ENCODE measurements at regions not wholly inside any gene's neighbourhood (a gene's known extent, or its start where the extent isn't known, plus 50 kb on each side); places are given as distances from the start of the nearest gene placed in this dataset.
A peak's percentile ranks its signal among the peaks of the same experiment; 100 is the strongest.

- no peak overlapping the region for H3K27ac Mint-ChIP-seq (ENCODE audit: low read depth, unreplicated experiment)
- peaks cover 18% of the 10 kb centered on the region for H3K4me1 Mint-ChIP-seq (ENCODE audit: insufficient read depth, unreplicated experiment)
- no TSS peak for BruUV-seq (replicated peaks)
- no peak overlapping the region for H3K4me3 Mint-ChIP-seq (ENCODE audit: unreplicated experiment)
- DNase-seq (ENCODE audit: unreplicated experiment), result no peak
- no peaks in the 10 kb centered on the region for H3K9me3 Mint-ChIP-seq (ENCODE audit: unreplicated experiment)
- TF ChIP-seq CTCF (IDR thresholded peaks at IDR 0.05; ENCODE audit: unreplicated experiment), result no peak
- H3K36me3 Mint-ChIP-seq (ENCODE audit: insufficient read depth, unreplicated experiment), result no peaks in the 10 kb centered on the region
- CTCF ChIA-PET, result interaction anchor here (0.7 kb wide), 1 partner anchor 14 kb away, joined by 3 read pairs; no protein-coding TSS in a partner anchor
- POLR2A ChIA-PET, result interaction anchor here (1.2 kb wide), 1 partner anchor 19 kb away, joined by 3 read pairs; no protein-coding TSS in a partner anchor
- H3K27me3 Mint-ChIP-seq (ENCODE audit: insufficient read depth, unreplicated experiment), result no peaks in the 10 kb centered on the region
- intact Hi-C loops (cut with micrococcal nuclease), result loop anchor here (10.0 kb wide), 1 partner anchor 198 kb away; no protein-coding TSS in a partner anchor
Measured at GRCh38 chr4:23332313-23332712, 557.5 kb downstream of the PPARGC1A start.

- Mint-ChIP-seq H3K27me3 (ENCODE audit: insufficient read depth, unreplicated experiment) (no peaks in the 10 kb centered on the region), H3K36me3 (ENCODE audit: insufficient read depth, unreplicated experiment) (no peaks in the 10 kb centered on the region), H3K27ac (ENCODE audit: low read depth, unreplicated experiment) (no peak overlapping the region), H3K9me3 (ENCODE audit: unreplicated experiment) (no peaks in the 10 kb centered on the region), H3K4me1 (ENCODE audit: insufficient read depth, unreplicated experiment) (peaks cover 17% of the 10 kb centered on the region), H3K4me3 (ENCODE audit: unreplicated experiment) (no peak overlapping the region)
- no peak for DNase-seq (ENCODE audit: unreplicated experiment)
- POLR2A ChIA-PET, result no interaction called here
- CTCF ChIA-PET, result no interaction called here
- intact Hi-C loops (cut with micrococcal nuclease), result no loop called here
- BruUV-seq (replicated peaks), result no TSS peak
- no peak for TF ChIP-seq CTCF (IDR thresholded peaks at IDR 0.05; ENCODE audit: unreplicated experiment)
Measured at GRCh38 chr4:23327120-23327519, 562.7 kb downstream of the PPARGC1A start.

DNA sequence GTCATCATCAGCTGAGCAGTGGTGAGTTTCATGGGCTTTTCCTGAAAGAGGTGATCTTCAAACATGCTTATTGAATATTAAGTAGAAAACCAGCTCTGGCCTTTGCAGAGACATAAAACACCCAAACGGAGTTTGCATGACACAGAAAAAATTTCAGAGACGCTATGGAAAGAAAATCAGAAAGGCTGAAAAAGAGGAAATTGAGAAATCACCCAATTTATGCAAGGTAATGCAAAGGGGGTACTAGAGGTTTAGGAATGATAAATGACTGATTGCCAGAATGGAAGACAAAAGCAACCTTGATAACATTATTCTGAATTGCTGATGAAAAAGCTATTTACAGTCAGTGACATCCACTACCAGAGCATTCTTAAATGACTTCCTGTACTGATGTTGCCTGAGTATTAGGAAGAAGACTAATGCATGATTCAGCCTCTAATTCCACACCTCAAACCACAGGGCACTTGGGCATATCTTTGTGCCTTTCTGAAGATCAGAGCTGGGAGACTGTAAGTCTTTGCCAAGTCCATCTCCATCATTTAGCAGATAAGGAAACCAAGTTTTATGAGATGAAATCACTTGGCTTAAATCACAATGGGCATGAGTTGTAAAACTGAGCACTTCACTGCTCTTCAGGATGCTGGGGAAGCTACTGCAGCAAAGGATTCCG lies 565.7 kb downstream of the PPARGC1A start:
- Mint-ChIP-seq H3K4me1 (ENCODE audit: insufficient read depth, unreplicated experiment) (peaks cover 17% of the 10 kb centered on the region), H3K36me3 (ENCODE audit: insufficient read depth, unreplicated experiment) (no peaks in the 10 kb centered on the region), H3K4me3 (ENCODE audit: unreplicated experiment) (no peak overlapping the region), H3K9me3 (ENCODE audit: unreplicated experiment) (no peaks in the 10 kb centered on the region), H3K27me3 (ENCODE audit: insufficient read depth, unreplicated experiment) (no peaks in the 10 kb centered on the region), H3K27ac (ENCODE audit: low read depth, unreplicated experiment) (no peak overlapping the region)
- ChIA-PET POLR2A (no interaction called here), CTCF (interaction anchor here (0.6 to 0.9 kb wide), 2 partner anchors 262 to 427 kb away, joined by 3 read pairs; no protein-coding TSS in a partner anchor)
- intact Hi-C loops (cut with micrococcal nuclease), result no loop called here
- no TSS peak for BruUV-seq (replicated peaks)
- DNase-seq (ENCODE audit: unreplicated experiment), result peak; percentile 12
- TF ChIP-seq CTCF (IDR thresholded peaks at IDR 0.05; ENCODE audit: unreplicated experiment), result no peak

DNA sequence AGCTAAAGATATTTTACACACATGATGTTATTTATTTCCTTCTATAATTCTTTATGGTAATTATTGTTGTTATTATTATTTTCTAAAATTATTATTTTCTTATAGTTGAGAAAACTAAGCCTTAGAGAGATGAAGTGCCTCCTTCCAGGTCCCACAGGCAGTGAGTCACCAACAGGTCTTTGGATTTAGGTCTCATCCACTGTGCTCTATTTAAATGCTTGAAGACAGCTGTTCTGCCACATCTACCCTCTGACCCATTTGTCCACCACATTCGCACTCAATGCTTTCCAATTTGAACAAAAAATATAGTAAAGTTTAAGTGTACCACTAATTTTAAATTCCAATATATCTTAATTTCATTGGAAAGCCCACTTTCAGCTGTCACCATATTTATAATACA lies 566.4 kb downstream of the PPARGC1A start:
- Mint-ChIP-seq H3K9me3 (ENCODE audit: unreplicated experiment) (no peaks in the 10 kb centered on the region), H3K27me3 (ENCODE audit: insufficient read depth, unreplicated experiment) (no peaks in the 10 kb centered on the region), H3K4me1 (ENCODE audit: insufficient read depth, unreplicated experiment) (peaks cover 17% of the 10 kb centered on the region), H3K27ac (ENCODE audit: low read depth, unreplicated experiment) (no peak overlapping the region), H3K36me3 (ENCODE audit: insufficient read depth, unreplicated experiment) (no peaks in the 10 kb centered on the region), H3K4me3 (ENCODE audit: unreplicated experiment) (no peak overlapping the region)
- no peak for TF ChIP-seq CTCF (IDR thresholded peaks at IDR 0.05; ENCODE audit: unreplicated experiment)
- intact Hi-C loops (cut with micrococcal nuclease), result no loop called here
- BruUV-seq (replicated peaks), result no TSS peak
- ChIA-PET POLR2A (no interaction called here), CTCF (interaction anchor here (0.9 kb wide), 1 partner anchor 426 kb away, joined by 3 read pairs; no protein-coding TSS in a partner anchor)
- no peak for DNase-seq (ENCODE audit: unreplicated experiment)
